ENCODE measurements at regions not wholly inside any gene's neighbourhood (a gene's known extent, or its start where the extent isn't known, plus 50 kb on each side); places are given as distances from the start of the nearest gene placed in this dataset.

DNA sequence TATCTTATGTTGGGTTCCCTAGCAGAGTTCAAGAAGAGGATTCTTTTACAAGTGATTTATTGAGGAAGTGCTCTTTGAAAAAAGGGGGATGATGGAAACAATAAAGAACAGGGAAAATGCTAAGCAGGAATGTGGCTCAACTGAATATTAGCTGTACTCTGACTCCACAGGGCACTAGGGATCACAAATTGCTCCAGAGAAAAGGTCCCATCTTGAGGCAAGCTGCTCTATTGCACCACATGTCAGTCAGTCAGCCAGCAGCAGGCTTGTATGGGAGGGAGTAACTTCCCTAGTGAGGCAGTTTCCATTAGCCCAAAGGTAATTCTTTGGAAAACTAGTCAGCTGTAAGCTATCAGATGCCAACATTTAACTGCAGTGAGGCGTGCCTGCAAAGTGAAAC is 73.3 kb upstream of the FNDC3A start:
- TF ChIP-seq, protein P1, sequence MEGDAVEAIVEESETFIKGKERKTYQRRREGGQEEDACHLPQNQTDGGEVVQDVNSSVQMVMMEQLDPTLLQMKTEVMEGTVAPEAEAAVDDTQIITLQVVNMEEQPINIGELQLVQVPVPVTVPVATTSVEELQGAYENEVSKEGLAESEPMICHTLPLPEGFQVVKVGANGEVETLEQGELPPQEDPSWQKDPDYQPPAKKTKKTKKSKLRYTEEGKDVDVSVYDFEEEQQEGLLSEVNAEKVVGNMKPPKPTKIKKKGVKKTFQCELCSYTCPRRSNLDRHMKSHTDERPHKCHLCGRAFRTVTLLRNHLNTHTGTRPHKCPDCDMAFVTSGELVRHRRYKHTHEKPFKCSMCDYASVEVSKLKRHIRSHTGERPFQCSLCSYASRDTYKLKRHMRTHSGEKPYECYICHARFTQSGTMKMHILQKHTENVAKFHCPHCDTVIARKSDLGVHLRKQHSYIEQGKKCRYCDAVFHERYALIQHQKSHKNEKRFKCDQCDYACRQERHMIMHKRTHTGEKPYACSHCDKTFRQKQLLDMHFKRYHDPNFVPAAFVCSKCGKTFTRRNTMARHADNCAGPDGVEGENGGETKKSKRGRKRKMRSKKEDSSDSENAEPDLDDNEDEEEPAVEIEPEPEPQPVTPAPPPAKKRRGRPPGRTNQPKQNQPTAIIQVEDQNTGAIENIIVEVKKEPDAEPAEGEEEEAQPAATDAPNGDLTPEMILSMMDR (IDR thresholded peaks at IDR 0.05; ENCODE audit: extremely low read depth, missing control alignments): no peak
- DNase-seq (ENCODE audit: low spot score): no peak

DNA sequence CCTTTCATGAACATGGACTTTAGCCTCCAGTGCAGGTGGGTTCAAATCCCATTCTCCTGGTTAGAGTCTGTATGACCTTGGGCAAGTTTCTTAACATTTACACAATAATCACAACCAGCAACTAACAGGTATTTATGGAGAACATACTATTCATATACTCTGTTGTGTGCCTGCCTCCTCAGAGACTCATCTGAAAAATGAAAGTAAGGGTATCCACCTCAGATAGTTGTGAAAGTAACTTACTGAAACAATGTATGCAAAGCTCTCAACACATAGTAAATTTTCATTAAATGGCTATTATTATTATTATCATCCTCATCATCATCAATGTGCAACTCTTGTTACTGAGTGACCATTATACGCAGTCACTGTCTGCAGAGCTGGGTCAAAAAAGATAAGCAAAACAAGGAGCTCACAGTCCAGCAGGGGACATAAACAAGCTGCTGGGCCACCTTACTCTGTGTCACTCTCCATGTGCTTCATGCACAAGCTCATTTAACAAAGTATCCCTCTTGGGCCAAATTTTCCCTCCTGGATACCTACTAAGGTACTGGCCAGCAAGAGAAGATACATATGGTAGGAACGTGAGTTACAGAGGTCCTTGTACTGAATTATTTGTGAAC is 70.9 kb upstream of the FNDC3A start:
- DNase-seq (ENCODE audit: low spot score): no peak
- TF ChIP-seq, protein P1 (IDR thresholded peaks at IDR 0.05; ENCODE audit: extremely low read depth, missing control alignments): no peak

DNA sequence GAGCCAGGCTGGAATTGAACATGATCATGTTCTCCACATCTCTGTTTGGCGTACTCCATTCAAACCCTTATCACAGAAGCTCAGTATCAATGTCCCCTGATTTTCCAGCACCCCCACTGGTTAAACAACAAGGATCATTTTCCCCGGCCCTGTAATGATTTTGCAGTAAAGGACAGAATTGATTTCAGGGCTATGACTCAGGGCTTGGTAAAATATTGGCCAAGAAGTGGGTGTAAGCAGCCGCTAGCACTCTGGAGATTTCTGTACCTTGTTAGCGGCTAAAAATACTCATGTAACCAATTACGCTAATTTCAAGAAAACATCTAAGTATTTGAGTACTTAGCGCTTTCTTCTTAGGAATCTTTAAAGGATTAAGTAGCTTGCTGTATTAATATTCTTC is 69.5 kb upstream of the FNDC3A start:
- TF ChIP-seq, protein P1 (IDR thresholded peaks at IDR 0.05; ENCODE audit: extremely low read depth, missing control alignments): no peak
- no peak for DNase-seq (ENCODE audit: low spot score)

DNA sequence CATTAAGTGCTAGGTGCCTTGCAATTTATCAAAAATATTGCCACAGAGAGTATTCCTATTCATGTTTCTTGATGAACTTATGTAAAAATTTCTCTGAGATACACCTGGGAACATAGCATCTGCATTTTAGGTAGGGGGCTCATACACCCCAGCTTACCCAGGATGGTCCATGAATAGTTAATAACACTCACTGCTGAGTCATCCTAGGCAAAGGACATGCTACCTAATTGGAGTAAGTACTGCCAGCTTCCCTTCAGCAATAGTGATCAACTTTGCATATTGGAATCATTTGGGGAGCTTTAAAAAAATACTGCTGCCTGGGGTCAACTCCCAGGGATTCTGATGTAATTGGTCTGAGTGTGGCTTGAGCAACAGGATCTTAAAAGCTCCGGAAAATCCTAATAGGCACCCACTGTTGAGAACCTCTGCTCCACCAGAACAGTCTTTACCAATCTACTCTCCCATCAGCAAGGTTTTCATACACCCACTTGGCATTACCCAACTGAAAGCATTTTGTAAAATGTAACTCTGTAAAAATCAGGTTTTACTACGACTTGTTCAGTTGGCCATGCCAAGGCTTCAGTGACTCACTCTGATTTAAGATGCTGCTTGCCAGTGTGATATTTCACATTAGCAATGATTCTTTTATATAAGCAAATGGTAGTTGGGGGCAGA is 67.2 kb upstream of the FNDC3A start:
- TF ChIP-seq, protein P1 (IDR thresholded peaks at IDR 0.05; ENCODE audit: extremely low read depth, missing control alignments): no peak
- no peak for DNase-seq (ENCODE audit: low spot score)

DNA sequence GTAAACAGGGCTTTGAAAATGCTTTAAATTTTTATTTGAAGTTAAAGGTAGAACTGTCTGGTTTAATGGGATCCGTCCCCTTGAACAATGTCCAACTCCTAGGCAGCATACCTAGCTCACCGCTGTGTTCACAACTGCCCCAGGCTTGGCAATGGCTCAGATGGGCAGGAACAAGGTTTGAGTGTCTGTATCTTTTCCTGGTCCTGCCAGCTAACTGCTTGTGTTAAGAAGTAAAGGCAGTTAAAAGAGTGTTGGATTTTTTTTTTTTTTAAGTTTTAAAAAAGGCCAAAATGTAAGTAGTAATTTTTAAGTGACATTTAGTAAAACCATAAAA is 66.7 kb upstream of the FNDC3A start:
- TF ChIP-seq, protein P1 (IDR thresholded peaks at IDR 0.05; ENCODE audit: extremely low read depth, missing control alignments): no peak
- no peak for DNase-seq (ENCODE audit: low spot score)

DNA sequence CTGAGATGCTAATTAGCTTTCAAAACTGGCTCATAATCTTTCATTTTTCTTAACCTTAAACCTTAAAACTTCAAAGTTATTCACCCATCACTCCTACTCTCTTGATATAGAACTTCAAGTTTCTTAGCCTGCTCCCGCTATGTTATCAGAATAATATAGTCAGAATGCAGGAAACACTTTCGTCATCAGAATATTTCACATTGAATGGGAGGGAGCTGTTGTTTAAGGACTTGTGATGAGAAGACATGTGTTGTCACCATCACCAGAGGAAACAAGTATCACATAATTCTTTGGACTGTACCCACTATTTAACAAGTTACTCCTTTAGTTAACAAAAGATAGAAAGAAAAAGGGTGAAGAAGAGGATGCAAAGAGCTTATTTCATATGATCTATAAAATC is 65.0 kb upstream of the FNDC3A start:
- TF ChIP-seq, protein P1 (IDR thresholded peaks at IDR 0.05; ENCODE audit: extremely low read depth, missing control alignments): no peak
- DNase-seq (ENCODE audit: low spot score): no peak

DNA sequence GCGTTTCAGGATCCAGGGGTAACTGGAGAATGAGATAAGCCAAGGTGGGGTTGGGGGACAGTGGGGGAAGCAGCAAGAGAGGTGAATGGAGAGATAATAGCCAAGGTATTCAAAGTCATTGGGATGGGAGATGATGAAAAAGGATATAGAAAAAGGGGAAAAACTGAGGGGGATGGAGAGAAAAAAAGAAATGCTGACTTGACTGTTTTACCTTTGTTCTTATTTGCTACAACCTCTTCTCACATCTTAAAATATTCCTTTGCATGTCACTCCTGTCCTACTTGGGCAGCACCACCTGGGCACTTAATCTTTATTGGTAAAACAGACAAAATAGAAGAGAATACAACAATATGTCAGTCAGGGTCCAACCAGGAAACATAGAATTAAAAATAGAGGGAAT is 56.0 kb upstream of the FNDC3A start:
- no peak for DNase-seq (ENCODE audit: low spot score)
- TF ChIP-seq, protein P1 (IDR thresholded peaks at IDR 0.05; ENCODE audit: extremely low read depth, missing control alignments): no peak
